A673 (cell line): ENCODE measurements at regions not wholly inside any gene's neighbourhood (a gene's known extent, or its start where the extent isn't known, plus 50 kb on each side); places are given as distances from the start of the nearest gene placed in this dataset.

Source experiments
- EZH2 ChIP-seq: fragments of 200-600 bp; sonication (generic); IDR thresholded peaks from 2 replicates; pipeline ENCODE4 v1.6.1; 2017; ENCODE audit warnings: borderline replicate concordance, low read depth, mild to moderate bottlenecking, mixed read lengths, antibody characterized with exemption, low read length; ENCODE audit not compliant: poor library complexity, severe bottlenecking
- TF ChIP-seq, protein P1 (sequence below): fragments of 300-800, 200-600 bp; sonication (generic); conservative IDR thresholded peaks from 2 replicates; pipeline ENCODE4 v1.5.1; 2017; ENCODE audit warnings: low read depth, mild to moderate bottlenecking, antibody characterized with exemption, low read length, moderate library complexity, mixed read lengths

- TF ChIP-seq, protein P1, sequence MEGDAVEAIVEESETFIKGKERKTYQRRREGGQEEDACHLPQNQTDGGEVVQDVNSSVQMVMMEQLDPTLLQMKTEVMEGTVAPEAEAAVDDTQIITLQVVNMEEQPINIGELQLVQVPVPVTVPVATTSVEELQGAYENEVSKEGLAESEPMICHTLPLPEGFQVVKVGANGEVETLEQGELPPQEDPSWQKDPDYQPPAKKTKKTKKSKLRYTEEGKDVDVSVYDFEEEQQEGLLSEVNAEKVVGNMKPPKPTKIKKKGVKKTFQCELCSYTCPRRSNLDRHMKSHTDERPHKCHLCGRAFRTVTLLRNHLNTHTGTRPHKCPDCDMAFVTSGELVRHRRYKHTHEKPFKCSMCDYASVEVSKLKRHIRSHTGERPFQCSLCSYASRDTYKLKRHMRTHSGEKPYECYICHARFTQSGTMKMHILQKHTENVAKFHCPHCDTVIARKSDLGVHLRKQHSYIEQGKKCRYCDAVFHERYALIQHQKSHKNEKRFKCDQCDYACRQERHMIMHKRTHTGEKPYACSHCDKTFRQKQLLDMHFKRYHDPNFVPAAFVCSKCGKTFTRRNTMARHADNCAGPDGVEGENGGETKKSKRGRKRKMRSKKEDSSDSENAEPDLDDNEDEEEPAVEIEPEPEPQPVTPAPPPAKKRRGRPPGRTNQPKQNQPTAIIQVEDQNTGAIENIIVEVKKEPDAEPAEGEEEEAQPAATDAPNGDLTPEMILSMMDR: 0 out of 2 replicates have a peak, but pooled peaks have one; percentile 27
- TF ChIP-seq EZH2: no peak
Observed at GRCh38 chrX:107542500-107542899, 85.8 kb upstream of the PRPS1 start.
